Fibroblast of skin of right biceps (primary cell): ENCODE measurements at regions not wholly inside any gene's neighbourhood (a gene's known extent, or its start where the extent isn't known, plus 50 kb on each side); places are given as distances from the start of the nearest gene placed in this dataset.
A peak's percentile ranks its signal among the peaks of the same experiment; 100 is the strongest.
"Not testable (repeated sequence)": the region's sequence is repeated elsewhere in the genome, so short reads cannot be mapped to it uniquely, and the experiment has no call there.

ENCODE experiments used
- DNase-seq: peaks from one replicate; pipeline ENCODE4 v3.0.0-alpha.2; 2013

DNA sequence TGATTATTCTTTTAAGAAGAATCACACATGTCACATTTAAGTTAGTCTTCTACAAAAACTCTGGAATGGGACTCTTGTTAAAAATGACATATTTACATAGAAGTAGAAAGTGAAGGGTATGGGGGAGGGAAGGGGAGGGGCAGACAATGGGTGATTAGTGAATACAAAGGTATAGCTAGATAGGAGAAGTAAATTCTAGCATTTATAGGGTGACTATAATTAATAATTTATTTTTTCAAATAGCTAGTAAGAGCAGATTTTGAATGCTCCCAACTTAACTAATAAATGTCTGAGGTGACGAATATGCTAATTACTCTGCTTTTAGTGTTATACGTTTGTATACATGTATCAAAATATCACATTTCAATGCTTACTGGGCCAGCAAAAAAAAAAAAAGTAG lies 59.4 kb downstream of the BLTP3B start:
- DNase-seq: no peak

DNA sequence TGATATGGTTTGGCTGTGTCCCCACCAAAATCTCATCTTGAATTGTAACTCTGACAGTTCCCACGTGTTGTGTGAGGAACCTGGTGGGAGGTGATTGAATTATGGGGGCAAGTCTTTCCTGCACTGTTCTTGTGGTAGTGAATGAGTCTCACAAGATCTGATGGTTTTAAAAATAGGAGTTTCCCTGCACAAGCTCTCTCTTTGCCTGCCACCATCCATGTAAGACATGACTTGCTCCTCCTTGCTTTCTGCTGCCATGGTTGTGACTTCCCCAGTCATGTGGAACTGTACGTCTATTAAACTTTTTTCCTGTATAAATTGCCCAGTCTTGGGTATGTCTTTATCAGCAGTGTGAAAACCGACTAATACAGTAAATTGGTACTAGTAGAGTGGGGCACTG lies 63.9 kb downstream of the BLTP3B start:
- not testable (repeated sequence) for DNase-seq

GRCh38 chr12:100077367-100077766 lies 65.3 kb downstream of the BLTP3B start:
- DNase-seq: no peak

DNA sequence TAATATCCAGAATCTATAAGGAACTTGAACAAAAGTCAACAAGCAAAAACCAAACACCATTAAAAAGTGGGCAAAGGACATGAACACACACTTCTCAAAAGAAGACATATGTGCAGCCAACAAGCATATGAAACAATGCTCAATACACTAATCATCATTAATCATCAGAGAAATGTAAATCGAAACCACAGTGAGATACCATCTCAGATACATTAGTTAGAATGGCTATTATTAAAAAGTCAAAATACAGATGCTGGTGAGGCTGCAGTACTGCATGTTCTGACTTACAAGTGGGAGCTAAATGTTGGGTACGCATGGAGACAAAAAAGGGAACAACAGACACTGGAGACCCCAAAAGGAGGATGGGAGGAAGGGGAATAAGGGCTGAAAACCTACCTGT lies 67.1 kb downstream of the BLTP3B start:
- no peak for DNase-seq

- DNase-seq: no peak
Measured at GRCh38 chr12:100069795-100070194, 72.9 kb downstream of the BLTP3B start.

DNA sequence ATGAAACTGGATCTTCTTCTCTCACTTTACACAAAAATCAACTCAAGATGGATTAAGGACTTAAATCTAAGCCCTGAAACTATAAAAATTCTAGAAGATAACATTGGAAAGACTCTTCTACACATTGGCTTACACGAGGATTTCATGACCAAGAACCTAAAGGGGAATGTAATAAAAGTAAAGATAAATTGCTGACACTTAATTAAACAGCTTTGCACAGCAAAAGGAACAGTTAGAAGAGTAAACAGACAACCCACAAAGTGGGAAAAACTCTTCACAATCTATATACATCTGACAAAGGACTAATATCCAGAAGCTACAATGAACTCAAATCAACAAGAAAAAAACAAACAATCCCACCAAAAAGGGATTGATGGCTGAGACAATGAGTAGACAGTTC lies 74.4 kb downstream of the BLTP3B start:
- no peak for DNase-seq

- DNase-seq: peak; percentile 18
Measured at GRCh38 chr12:100061814-100062213, 77.1 kb upstream of the ANKS1B start.

DNA sequence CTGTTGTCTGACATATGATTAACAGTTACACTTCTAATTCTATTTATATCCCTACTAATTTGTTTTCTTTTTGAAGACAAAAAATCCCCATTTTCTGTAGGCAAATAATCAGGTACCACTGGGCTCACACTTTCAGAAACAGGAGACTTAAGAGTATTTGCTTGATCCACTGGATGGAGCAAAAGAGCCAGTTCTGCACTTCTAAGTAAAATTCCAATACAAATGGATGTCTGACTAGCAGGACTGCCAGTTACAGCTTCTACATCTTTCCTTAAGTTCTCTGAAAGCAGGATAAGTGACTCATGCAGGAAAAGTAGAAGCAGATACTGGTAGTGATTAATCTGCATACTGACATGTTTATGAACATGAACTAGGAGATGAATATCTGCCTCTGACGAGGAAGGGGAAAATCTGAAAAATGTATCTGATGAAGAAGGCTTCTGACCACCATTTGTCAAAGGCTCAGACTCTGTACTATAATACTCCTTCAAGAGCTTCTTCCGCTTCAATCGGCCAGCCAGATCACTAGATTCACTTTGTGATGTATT lies 73.8 kb upstream of the ANKS1B start:
- peak; percentile 96 for DNase-seq

DNA sequence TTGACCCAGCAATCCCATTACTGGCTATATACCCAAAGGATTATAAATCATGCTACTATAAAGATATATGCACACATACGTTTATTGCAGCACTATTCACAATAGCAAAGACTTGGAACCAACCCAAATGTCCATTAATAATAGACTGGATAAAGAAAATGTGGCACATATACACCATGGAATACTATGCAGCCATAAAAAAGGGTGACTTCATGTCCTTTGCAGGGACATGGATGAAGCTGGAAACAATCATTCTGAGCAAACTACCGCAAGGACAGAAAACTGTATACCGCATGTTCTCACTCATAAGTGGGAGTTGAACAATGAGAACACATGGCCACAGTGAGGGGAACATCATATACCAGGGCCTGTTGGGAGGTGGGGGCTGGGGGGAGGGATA lies 61.5 kb upstream of the ANKS1B start:
- not testable (repeated sequence) for DNase-seq

- no peak for DNase-seq
Measured at GRCh38 chr12:100044266-100044665, 59.5 kb upstream of the ANKS1B start.

GRCh38 chr12:100043631-100044030 lies 58.9 kb upstream of the ANKS1B start:
- DNase-seq: no peak
